ENCODE measurements at regions not wholly inside any gene's neighbourhood (a gene's known extent, or its start where the extent isn't known, plus 50 kb on each side); places are given as distances from the start of the nearest gene placed in this dataset.

DNA sequence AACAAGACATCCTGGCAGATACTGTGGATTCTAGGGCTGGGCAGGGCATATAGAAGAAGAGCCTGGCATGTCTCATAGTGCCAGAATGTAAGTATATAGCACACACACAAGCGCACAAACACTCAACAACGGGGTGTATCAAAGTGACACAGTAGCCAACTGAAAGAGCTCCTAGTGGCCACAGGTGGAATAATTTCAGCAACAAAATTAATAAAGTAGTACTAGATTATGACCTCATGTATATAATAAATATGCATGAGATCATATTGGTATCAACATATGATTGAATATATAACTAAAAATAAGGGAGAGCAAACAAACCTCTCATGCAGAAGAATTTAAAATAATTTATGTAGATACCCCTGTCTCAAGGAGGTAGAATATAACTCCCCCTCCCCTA, 72.4 kb upstream of the CXCL12 start:
- intact Hi-C loops (cut with DNase I): no loop called here
- no peak for DNase-seq (ENCODE audit: low spot score)
- 87% methylated on average over 2 of the region's 2 CpGs for WGBS
- TF ChIP-seq POLR2AphosphoS5 (IDR thresholded peaks at IDR 0.05) (no peak), POLR2A (IDR thresholded peaks at IDR 0.05) (no peak)
- TF ChIP-seq, protein P1, sequence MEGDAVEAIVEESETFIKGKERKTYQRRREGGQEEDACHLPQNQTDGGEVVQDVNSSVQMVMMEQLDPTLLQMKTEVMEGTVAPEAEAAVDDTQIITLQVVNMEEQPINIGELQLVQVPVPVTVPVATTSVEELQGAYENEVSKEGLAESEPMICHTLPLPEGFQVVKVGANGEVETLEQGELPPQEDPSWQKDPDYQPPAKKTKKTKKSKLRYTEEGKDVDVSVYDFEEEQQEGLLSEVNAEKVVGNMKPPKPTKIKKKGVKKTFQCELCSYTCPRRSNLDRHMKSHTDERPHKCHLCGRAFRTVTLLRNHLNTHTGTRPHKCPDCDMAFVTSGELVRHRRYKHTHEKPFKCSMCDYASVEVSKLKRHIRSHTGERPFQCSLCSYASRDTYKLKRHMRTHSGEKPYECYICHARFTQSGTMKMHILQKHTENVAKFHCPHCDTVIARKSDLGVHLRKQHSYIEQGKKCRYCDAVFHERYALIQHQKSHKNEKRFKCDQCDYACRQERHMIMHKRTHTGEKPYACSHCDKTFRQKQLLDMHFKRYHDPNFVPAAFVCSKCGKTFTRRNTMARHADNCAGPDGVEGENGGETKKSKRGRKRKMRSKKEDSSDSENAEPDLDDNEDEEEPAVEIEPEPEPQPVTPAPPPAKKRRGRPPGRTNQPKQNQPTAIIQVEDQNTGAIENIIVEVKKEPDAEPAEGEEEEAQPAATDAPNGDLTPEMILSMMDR (IDR thresholded peaks at IDR 0.05): no peak
- no peaks in the 10 kb centered on the region for H3K36me3 ChIP-seq
- no peak overlapping the region for H3K27ac ChIP-seq
- no peak overlapping the region for H3K4me3 ChIP-seq
- no peaks in the 10 kb centered on the region for H3K9me3 ChIP-seq
- no peaks in the 10 kb centered on the region for H3K27me3 ChIP-seq (replicated peaks; ENCODE audit: insufficient read depth)
- H3K4me1 ChIP-seq (replicated peaks): no peaks in the 10 kb centered on the region

DNA sequence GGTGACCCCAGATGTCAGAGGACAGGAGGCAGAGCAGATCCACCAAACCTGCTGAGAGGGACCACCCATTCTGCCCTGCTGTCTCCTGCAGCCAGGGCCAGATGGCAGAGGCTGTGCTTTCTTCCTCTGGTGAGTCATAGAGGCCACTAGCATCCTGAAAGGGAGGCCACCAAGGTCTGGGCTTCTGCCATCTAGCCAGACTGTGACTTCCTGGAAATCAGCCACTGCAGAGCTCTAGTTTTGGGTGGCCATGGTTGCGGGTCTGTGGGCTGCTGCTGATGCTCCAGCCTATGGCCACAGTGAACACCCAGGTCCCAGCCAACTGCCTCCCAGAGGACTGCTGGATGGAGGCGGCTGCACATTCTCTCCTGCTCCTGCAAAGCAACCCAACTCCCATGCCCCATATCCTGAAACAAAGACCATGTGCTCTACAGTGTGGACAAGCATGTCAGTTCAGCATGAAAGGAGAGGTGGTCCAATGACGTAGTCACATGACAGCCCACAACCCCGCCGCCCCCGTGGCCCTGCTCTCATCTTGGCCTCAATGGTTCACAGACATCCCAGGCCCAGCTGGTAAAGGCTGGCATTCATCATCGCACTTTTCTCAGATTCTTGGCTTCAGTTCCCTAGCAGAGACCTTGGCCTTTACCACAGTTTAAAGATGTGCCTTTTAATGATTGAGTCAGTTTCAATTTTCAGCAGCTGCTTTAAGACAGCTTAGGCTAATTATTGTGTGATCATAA, 73.9 kb upstream of the CXCL12 start:
- Histone ChIP-seq H3K4me1 (replicated peaks) (no peaks in the 10 kb centered on the region), H3K4me3 (no peak overlapping the region), H3K36me3 (no peaks in the 10 kb centered on the region), H3K27me3 (replicated peaks; ENCODE audit: insufficient read depth) (no peaks in the 10 kb centered on the region), H3K27ac (no peak overlapping the region), H3K9me3 (no peaks in the 10 kb centered on the region)
- intact Hi-C loops (cut with DNase I): no loop called here
- 82% methylated on average over 7 of the region's 7 CpGs for WGBS
- TF ChIP-seq POLR2A (IDR thresholded peaks at IDR 0.05): no peak
- TF ChIP-seq POLR2AphosphoS5 (IDR thresholded peaks at IDR 0.05): no peak
- TF ChIP-seq, protein P1 (IDR thresholded peaks at IDR 0.05): no peak
- DNase-seq (ENCODE audit: low spot score): no peak

DNA sequence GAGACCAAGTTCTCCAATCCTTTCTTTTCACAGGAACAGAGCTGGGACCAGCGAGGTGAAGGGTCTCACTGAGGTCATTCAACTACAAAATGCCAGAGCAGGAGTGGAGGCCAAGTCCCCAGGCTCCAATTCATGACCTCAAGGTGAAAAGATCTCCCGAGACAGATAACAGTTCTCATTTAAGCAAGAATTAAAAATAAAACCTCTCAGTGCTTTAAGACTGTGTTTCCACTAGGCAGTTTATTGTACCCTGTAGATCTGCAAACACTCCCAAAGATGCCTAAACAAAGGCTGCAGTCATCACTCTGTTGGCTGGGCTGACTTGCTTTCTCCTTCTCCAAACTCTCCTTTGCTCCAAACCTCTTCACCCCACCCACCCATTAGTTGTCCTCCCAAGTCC, 74.8 kb upstream of the CXCL12 start:
- Histone ChIP-seq H3K27me3 (replicated peaks; ENCODE audit: insufficient read depth) (no peaks in the 10 kb centered on the region), H3K36me3 (no peaks in the 10 kb centered on the region), H3K27ac (no peak overlapping the region), H3K4me1 (replicated peaks) (no peaks in the 10 kb centered on the region), H3K4me3 (no peak overlapping the region), H3K9me3 (no peaks in the 10 kb centered on the region)
- TF ChIP-seq, protein P1 (IDR thresholded peaks at IDR 0.05): no peak
- TF ChIP-seq POLR2A (IDR thresholded peaks at IDR 0.05): no peak
- TF ChIP-seq POLR2AphosphoS5 (IDR thresholded peaks at IDR 0.05): no peak
- 47% methylated on average over 2 of the region's 2 CpGs for WGBS
- intact Hi-C loops (cut with DNase I): no loop called here
- DNase-seq (ENCODE audit: low spot score): no peak

DNA sequence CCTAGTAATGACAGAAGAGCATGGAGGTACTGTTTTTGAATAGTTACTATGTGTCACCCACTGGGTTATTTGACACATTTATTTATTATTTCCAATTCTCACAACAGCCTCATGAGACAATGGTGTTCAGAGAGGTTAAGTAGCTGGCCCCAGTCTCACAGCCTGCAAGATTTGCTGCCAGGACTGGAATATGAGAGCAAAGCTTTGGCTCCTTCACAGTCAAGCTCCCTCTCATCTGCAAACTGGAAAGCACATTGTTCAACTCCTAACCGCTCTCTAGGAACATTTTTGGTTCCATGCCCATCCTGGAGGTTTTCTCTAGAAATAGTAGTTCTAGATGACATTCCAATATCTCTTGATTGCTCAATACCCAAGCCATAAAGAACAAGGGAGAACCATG, 75.5 kb upstream of the CXCL12 start:
- Histone ChIP-seq H3K27me3 (replicated peaks; ENCODE audit: insufficient read depth) (no peaks in the 10 kb centered on the region), H3K4me1 (replicated peaks) (no peaks in the 10 kb centered on the region), H3K9me3 (no peaks in the 10 kb centered on the region), H3K4me3 (no peak overlapping the region), H3K27ac (no peak overlapping the region), H3K36me3 (no peaks in the 10 kb centered on the region)
- TF ChIP-seq POLR2AphosphoS5 (IDR thresholded peaks at IDR 0.05) (no peak), POLR2A (IDR thresholded peaks at IDR 0.05) (no peak)
- TF ChIP-seq, protein P1 (IDR thresholded peaks at IDR 0.05): no peak
- DNase-seq (ENCODE audit: low spot score): no peak
- 77% methylated on average over 1 of the region's 1 CpG for WGBS
- intact Hi-C loops (cut with DNase I): no loop called here

DNA sequence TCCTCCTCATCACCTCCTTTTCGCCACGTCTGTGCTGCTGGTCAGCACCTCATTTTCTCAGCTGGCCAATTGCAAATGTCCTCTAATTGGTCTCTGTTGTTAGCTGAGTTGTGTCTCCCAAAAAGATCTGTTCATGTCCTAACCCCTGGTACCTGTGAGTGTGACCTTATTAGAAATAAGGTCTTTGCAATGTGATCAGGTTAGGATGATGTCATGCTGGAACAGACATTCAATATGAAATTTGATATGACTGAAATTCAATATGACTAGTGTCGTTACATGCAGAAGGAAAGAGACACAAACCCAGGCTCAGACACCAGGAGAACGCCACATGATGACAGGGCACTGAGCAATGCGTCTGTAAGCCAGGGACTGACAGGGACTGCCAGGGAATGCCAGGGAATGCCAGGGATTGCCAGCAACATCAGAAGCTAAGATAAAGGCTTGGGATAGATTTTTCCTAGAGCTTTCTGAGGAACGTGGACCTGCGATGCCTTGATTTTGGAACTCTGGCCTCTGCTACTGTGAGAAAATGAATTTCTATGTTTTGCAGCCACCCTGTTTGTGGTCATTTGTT, 77.5 kb upstream of the CXCL12 start:
- Histone ChIP-seq H3K4me1 (replicated peaks) (no peaks in the 10 kb centered on the region), H3K4me3 (no peak overlapping the region), H3K27me3 (replicated peaks; ENCODE audit: insufficient read depth) (no peaks in the 10 kb centered on the region), H3K27ac (no peak overlapping the region), H3K36me3 (no peaks in the 10 kb centered on the region), H3K9me3 (no peaks in the 10 kb centered on the region)
- WGBS: 63% methylated on average over 7 of the region's 7 CpGs
- TF ChIP-seq POLR2A (IDR thresholded peaks at IDR 0.05): no peak
- no peak for DNase-seq (ENCODE audit: low spot score)
- intact Hi-C loops (cut with DNase I): no loop called here

All from prostate gland (tissue), 2 donors.